ENCODE measurements at regions not wholly inside any gene's neighbourhood (a gene's known extent, or its start where the extent isn't known, plus 50 kb on each side); places are given as distances from the start of the nearest gene placed in this dataset.

- no peak for DNase-seq
Measured at GRCh38 chr7:132072873-132073272, 503.4 kb downstream of the PLXNA4 start.

DNA sequence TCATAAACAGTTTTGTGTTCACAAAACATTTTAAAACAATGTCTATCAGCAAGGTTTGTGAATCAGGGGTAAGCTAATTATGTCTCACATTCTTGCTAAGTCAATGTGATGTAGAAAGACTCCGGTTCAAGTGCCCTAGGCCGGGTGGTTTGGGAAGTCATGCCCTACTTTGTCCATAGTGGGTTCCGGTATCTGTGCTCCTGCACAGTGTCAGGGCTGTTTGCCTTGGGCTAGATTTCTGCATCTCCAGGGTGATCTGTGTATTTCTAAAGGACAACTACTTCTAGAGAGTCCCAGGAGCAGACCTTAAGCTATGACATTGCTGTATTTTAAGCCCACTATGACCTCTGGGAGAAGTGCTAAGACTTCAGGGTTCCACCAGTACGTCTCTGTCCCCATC, 504.1 kb downstream of the PLXNA4 start:
- DNase-seq: no peak

DNA sequence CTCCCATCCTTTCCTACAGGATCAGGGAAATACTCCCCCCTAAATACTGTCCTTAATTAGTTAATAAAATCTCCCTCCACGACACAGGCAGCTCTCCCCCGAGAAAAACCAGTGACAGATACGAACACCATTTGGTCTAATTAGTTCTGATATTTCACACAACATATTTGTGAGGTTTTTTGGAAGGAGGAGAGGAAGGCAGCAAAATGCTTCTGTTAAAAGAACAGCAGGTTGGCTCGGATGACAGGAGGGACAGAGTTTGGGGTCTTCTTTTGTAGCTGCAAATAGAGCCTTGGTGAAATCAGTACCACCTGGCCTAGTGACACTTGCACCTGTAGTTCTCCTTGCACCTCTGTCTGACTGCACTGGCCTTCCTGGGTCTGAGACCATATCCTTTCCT, 507.0 kb downstream of the PLXNA4 start:
- DNase-seq: no peak

GRCh38 chr7:132066761-132067171, 509.5 kb downstream of the PLXNA4 start:
- DNase-seq: no peak

GRCh38 chr7:132065989-132066603, 509.7 kb upstream of the PODXL start:
- no peak for DNase-seq

DNA sequence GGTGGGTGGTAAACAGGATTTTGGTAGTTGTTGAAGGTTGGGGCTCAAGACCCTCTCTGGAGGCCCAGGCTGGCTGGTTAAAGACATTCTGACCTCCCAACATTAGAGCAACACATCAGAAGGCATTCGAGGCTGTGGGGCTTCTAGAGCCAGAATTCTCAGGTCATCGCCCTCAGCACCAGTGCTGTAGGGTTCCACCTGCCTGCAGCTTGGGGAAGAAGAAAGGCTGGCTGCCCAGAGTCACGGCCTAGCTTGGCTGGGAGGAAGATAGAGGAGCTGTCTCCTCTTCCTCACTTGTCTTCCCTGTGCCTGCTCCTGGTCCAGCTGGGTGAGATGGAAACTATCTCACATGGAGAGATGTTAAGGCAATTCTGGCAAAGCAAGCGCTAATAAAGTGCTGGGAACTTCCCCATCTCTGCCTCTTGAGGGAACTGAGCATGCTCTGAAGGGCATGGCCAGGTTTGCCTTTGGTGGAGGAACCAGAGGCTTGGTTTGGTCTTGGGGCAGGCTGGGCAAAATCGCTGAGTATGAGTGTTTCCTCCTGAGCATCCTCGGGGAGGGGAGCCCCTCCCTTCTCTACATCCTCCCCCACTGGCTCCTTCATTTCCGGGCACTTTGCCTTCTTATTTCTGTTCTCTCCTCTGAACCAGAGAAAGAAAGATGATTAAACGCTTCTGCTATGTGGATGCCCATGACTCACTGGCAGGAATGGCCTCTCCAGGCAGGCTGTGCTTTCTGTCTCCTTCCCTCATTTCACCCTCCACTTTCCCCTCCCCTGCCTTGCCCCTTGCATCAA, 509.0 kb upstream of the PODXL start:
- DNase-seq: no peak

DNA sequence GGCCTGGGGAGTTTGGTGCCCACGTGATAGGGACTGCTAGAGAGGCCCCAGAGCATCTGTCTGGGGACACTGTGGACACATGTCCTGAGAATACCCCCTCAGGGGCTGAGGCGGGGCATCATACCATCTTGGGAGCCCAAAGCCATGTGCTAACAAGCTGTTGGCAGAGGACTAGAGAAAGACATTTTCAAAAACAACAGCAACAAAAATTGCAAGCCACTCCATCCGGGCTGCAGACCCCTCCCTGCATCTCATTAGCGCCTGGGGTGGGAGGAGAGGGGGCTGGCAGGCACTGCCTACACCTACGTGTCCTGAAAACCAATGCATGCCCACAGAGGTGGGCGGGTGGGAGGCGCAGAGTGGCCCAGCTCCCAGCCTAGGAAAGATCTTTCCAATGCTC, 507.4 kb upstream of the PODXL start:
- DNase-seq: no peak

GRCh38 chr7:132061937-132062336, 505.5 kb upstream of the PODXL start:
- no peak for DNase-seq

- DNase-seq: no peak
Measured at GRCh38 chr7:132059141-132059540, 502.7 kb upstream of the PODXL start.

DNA sequence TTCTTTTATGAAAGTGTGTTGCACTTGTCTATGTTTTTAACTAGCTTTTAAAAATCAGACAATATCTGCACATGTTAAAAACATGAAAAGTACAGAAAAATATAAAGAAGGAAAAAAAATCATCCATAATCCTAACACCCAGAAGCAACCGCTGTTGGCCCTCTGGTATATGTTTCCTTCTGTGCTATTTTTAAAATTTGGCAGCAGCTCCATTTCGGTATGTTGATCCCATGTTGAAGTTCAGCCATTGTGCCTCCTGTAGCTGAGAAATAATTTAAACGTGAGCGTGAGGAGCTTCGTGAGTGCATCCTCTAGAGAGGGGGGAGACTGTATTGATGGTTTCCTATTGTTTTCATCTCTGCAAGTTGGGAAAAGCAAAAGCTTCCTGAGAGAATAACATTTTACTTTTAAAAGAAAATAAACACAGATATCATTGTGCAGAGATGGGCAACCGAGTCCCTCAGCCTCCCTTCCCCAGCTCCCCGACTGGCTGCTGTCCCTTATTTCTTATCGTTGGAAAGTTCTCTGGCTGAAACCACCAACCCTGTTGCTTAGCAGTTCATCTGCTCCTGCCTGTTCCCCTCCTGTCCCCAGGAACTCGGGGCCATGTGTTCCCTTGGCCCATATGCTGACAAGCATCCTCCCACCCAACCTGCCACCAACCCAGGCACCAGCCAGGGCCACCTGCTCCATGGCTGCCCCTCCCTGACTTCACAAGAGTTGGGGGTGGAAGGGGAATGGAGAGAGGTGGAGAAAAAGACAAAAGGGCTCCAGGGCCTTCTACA, 499.1 kb upstream of the PODXL start:
- DNase-seq: no peak

GRCh38 chr7:132053871-132054270, 497.4 kb upstream of the PODXL start:
- no peak for DNase-seq

DNA sequence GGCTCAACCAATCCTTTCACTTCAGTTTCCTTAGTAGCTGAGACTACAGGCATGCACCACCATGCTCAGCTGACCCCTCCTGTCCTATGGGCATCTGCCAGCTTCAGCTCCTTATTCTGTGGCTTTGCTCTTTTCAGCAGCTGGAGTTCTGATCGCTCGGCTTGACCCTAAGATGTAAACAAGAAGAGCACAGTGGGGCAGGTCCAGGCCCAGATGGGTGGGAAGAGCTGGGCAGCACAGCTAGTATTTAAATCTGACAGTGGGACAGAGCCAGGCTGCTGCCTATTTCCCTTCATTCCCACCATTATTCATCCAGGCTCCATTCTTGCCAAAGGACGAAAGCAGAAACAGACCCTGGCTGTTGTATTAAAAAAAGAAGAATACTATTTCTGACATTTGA, 494.9 kb upstream of the PODXL start:
- DNase-seq: no peak

DNA sequence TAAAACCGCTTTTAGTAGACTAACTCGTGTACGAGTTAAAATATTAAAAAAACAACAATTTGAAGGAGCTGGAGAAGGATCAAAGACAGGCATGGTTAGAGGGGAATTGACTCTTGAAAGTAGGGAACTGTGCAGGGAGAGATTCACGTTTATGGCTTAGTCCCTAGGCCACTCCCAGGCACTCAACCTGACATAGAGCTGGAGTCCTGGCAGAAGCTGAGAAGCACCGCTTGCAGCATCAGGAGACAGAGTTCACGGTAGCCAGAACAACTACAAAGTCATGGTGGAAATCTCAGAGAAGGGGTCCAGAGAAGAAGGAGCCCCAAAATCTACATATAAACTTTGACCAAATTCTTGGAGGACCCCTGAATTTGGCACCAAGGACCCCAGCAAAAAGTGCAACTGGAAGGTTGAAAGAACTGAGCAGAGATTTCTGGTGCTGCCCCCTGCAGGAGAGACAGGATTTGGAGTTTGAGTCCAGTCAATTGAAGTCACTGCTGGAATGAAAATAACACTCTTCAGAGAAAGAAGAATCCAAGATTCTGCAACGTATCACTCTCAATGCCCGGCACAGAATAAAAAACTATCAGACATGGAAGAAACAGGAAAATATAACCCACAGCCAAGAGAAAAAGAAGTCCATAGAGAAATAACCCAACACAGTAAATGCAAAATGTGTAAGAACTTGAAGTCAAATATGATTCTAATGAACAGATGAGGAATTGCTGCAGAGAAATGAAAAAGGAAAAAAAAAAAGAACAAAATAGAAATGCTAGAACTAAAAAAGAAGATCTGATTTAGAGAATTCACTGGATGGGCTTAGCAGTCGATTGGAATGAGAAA, 493.3 kb upstream of the PODXL start:
- DNase-seq: peak; percentile 40 to 68 (median 58)

DNA sequence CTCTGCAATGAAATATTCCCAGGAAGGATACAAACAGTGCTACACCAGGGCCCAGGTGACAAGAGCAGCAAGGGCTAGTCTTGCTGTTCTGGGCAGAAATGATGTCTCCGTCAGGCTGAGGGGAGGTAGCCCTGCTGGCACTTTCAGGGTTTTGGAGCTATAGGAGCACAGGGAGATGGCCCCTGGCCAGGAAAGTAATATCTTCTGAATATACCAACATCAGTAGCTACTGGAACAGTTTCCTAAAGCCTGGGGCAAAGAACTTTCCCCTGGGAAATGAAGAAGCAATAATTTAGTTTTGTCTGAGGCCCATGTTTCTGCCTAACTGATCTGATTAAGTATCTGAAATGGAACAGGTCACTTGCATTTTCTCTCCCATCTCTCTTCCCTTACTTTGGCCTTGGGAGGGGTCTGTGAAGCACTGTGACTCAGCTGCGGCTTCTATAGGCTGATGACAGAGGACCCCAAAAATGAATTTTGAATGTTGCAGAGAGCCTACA, 489.1 kb upstream of the PODXL start:
- DNase-seq: no peak

DNA sequence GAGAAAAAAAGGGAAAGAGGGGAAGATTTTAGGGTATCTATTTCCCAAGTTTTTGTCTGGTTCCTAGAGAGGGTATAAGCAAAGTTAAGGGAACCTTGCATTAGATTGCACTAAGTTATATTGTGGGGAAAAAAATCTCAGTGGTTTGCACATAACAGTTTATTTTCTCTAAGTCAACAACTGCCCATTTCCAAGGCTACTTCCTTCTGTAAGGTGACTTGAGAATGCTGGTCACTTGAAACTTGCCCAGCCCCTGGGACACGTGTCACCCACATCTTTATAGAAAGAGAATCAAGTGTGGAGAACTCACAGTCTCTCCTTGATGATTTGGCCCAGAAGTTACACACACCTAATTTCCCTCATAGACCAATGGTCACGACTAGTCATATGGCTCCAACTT, 488.6 kb upstream of the PODXL start:
- no peak for DNase-seq

GRCh38 chr7:132044247-132044646, 487.8 kb upstream of the PODXL start:
- DNase-seq: no peak

- no peak for DNase-seq
Measured at GRCh38 chr7:132041108-132041507, 484.7 kb upstream of the PODXL start.

DNA sequence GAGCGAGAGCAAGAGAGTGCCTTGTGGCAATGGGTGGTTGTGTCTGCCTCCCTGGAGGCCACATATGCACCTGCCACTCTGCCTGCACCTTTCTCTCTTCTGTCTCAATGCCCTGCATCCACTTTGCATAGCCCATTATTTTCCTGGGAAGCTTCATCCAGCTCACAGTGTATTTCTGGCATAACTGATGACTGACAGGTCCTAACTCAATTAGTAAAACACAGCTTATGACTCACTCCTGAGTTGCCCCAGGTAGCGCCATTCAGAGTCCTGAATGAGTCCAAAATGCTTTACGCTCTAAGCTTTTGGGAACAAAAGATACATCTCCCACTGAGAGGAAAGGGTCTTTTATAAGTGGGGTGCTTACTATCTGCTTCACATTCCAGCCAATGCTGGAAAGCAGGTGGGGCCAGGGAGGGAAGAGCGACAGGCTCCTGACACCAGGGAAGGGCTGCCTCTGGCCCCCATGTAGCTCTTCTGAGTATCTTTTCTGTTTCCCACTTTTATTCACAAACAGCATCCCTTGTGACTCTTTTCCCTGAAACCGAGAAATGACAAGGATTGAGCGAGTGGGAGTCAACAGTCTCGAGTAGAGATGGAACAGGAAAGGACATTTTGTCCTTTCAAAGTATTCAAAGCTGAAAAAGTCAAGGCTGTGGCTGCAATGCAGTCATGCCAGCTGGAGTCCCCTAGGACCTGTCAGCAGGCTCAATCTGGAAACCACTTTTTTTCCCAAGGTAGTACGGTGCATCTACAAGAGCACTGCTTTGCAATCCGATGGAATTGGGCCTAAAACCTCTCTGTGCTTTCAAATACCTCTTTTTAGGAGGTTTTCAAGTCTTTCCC, 479.3 kb upstream of the PODXL start:
- DNase-seq: no peak

- DNase-seq: no peak
Measured at GRCh38 chr7:132034748-132035416, 478.5 kb upstream of the PODXL start.

DNA sequence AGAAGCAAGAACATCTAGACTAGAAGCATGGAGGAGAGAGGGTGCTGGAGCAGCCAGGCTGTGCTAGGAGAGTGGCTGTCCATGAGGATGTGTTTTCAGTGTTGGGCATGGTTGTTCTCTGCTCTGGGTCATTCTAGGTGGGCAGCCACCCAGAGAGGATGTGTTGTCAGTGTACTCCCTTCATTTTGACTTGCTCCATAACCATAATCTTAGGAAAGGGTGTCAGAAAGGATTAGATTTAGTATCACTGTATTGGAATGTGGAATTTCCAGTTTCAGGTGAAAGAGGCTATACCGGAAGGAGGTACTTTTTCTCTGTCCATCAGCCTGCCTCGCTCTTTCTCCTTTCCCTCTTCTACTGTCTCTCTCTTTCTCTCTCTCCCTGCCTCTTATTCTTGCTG, 474.5 kb upstream of the PODXL start:
- no peak for DNase-seq

- no peak for DNase-seq
Measured at GRCh38 chr7:132030086-132030568, 473.7 kb upstream of the PODXL start.

Data from suppressor macrophage (primary cell).